Naive B cell (primary cell): ENCODE measurements at regions not wholly inside any gene's neighbourhood (a gene's known extent, or its start where the extent isn't known, plus 50 kb on each side); places are given as distances from the start of the nearest gene placed in this dataset.
"Not testable (repeated sequence)": the region's sequence is repeated elsewhere in the genome, so short reads cannot be mapped to it uniquely, and the experiment has no call there.

ENCODE experiments used
- ATAC-seq, 2 donors: fragments of 150-1000 bp; cut with Tn5 transposase; 2 replicates each; pipeline ENCODE4 v1.10.0; 2021; ENCODE audit warnings: low read depth in 2 of 2, mild to moderate bottlenecking in 2 of 2, moderate library complexity in 2 of 2
- DNase-seq: peaks from one replicate; pipeline ENCODE4 v3.0.0; 2022
- H3K27ac Mint-ChIP-seq, 6 donors: one replicate each; pipeline ENCODE4 v1.8.0; 2020 to 2022; ENCODE audit warnings: mild to moderate bottlenecking in 6 of 6, mixed read lengths in 6 of 6, moderate library complexity in 5 of 6, inconsistent platforms in 2 of 6
- H3K27me3 Mint-ChIP-seq, 3 donors: one replicate each; pipeline ENCODE4 v1.8.0; 2021 to 2022; ENCODE audit warnings: mixed read lengths in 3 of 3, mild to moderate bottlenecking in 1 of 3
- H3K36me3 Mint-ChIP-seq, 2 donors: one replicate each; pipeline ENCODE4 v1.8.0; 2020 to 2022; ENCODE audit warnings: mixed read lengths in 2 of 2, inconsistent platforms in 1 of 2, mild to moderate bottlenecking in 1 of 2
- H3K4me1 Mint-ChIP-seq, 3 donors: one replicate each; pipeline ENCODE4 v1.8.0; 2020 to 2022; ENCODE audit warnings: mixed read lengths in 3 of 3, inconsistent platforms in 1 of 3, mild to moderate bottlenecking in 1 of 3, moderate library complexity in 1 of 3
- H3K4me3 Mint-ChIP-seq, 8 donors: one replicate each; pipeline ENCODE4 v1.8.0; 2020 to 2022; ENCODE audit warnings: mild to moderate bottlenecking in 8 of 8, mixed read lengths in 8 of 8, moderate library complexity in 8 of 8, inconsistent platforms in 2 of 8
- H3K9me3 Mint-ChIP-seq, 7 donors: one replicate each; pipeline ENCODE4 v1.8.0; 2020 to 2022; ENCODE audit warnings: mixed read lengths in 7 of 7, mild to moderate bottlenecking in 5 of 7, inconsistent platforms in 2 of 7, moderate library complexity in 1 of 7

- no peak overlapping the region for H3K27ac Mint-ChIP-seq
- peaks cover 5 to 11% (median 9%) of the 10 kb centered on the region in 3 donors for H3K4me1 Mint-ChIP-seq
- no peaks in the 10 kb centered on the region for H3K27me3 Mint-ChIP-seq
- no peaks in the 10 kb centered on the region for H3K36me3 Mint-ChIP-seq
- peaks cover 5 to 67% (median 32%) of the 10 kb centered on the region in 7 donors for H3K9me3 Mint-ChIP-seq
- ATAC-seq (no peak), DNase-seq (no peak)
- H3K4me3 Mint-ChIP-seq: no peak overlapping the region
These were observed 920.2 kb downstream of the TYW1 start for GRCh38 chr7:67916571-67917436.

- Mint-ChIP-seq H3K4me1 (peaks cover 5 to 11% (median 9%) of the 10 kb centered on the region in 3 donors), H3K9me3 (peaks cover 5 to 66% (median 32%) of the 10 kb centered on the region in 7 donors), H3K36me3 (no peaks in the 10 kb centered on the region), H3K4me3 (no peak overlapping the region), H3K27ac (no peak overlapping the region), H3K27me3 (no peaks in the 10 kb centered on the region)
- DNase-seq: no peak
- no peak for ATAC-seq
These were observed 920.8 kb downstream of the TYW1 start for GRCh38 chr7:67917437-67917755.

GRCh38 chr7:67918158-67918557 is 921.5 kb downstream of the TYW1 start:
- DNase-seq (peak; percentile 54), ATAC-seq (peak; percentile 58 to 61)
- Mint-ChIP-seq H3K27ac (peak overlapping the region in 5 of 6 donors; percentile 41 to 96 (median 74)), H3K4me3 (peak overlapping the region in 1 of 8 donors; percentile 22), H3K9me3 (peaks cover 5 to 64% (median 32%) of the 10 kb centered on the region in 7 donors), H3K4me1 (peaks cover 5 to 11% (median 9%) of the 10 kb centered on the region in 3 donors), H3K36me3 (no peaks in the 10 kb centered on the region), H3K27me3 (no peaks in the 10 kb centered on the region)

GRCh38 chr7:67923286-67923685 is 926.7 kb downstream of the TYW1 start:
- DNase-seq: no peak
- peaks cover under 1 to 6% (median 5%) of the 10 kb centered on the region in 3 donors for H3K4me1 Mint-ChIP-seq
- peaks cover under 1 to 36% (median 25%) of the 10 kb centered on the region in 7 donors for H3K9me3 Mint-ChIP-seq
- H3K4me3 Mint-ChIP-seq: no peak overlapping the region
- no peak for ATAC-seq
- no peaks in the 10 kb centered on the region for H3K27me3 Mint-ChIP-seq
- no peak overlapping the region for H3K27ac Mint-ChIP-seq
- H3K36me3 Mint-ChIP-seq: no peaks in the 10 kb centered on the region

- Mint-ChIP-seq H3K4me1 (no peaks in the 10 kb centered on the region), H3K27me3 (no peaks in the 10 kb centered on the region), H3K36me3 (no peaks in the 10 kb centered on the region), H3K27ac (no peak overlapping the region), H3K9me3 (peaks cover 6 to 23% (median 10%) of the 10 kb centered on the region in 7 donors), H3K4me3 (no peak overlapping the region)
- DNase-seq (no peak), ATAC-seq (no peak)
These were observed 931.5 kb downstream of the TYW1 start for GRCh38 chr7:67928141-67928540.

- H3K4me1 Mint-ChIP-seq, DNase-seq, ATAC-seq, H3K27me3 Mint-ChIP-seq, H3K36me3 Mint-ChIP-seq, H3K4me3 Mint-ChIP-seq, H3K27ac Mint-ChIP-seq: not testable (repeated sequence)
- peaks cover under 1 to 26% (median 7%) of the 10 kb centered on the region in 7 donors for H3K9me3 Mint-ChIP-seq
These were observed 939.8 kb downstream of the TYW1 start for GRCh38 chr7:67936447-67936846.

GRCh38 chr7:67940400-67940799 is 943.8 kb downstream of the TYW1 start:
- no peaks in the 10 kb centered on the region for H3K4me1 Mint-ChIP-seq
- H3K27me3 Mint-ChIP-seq: no peaks in the 10 kb centered on the region
- no peak for ATAC-seq
- H3K36me3 Mint-ChIP-seq: no peaks in the 10 kb centered on the region
- peaks cover 5 to 36% (median 10%) of the 10 kb centered on the region in 7 donors for H3K9me3 Mint-ChIP-seq
- H3K27ac Mint-ChIP-seq: peak overlapping the region in 1 of 6 donors; percentile 33
- H3K4me3 Mint-ChIP-seq: no peak overlapping the region
- DNase-seq: no peak

GRCh38 chr7:67947191-67947590 is 950.6 kb downstream of the TYW1 start:
- Mint-ChIP-seq H3K4me3 (no peak overlapping the region), H3K27me3 (no peaks in the 10 kb centered on the region), H3K9me3 (peaks cover 6 to 20% (median 12%) of the 10 kb centered on the region in 7 donors), H3K27ac (no peak overlapping the region), H3K4me1 (no peaks in the 10 kb centered on the region), H3K36me3 (no peaks in the 10 kb centered on the region)
- ATAC-seq: no peak
- no peak for DNase-seq

GRCh38 chr7:67947646-67948045 is 951.0 kb downstream of the TYW1 start:
- Mint-ChIP-seq H3K27me3 (no peaks in the 10 kb centered on the region), H3K9me3 (peaks cover 6 to 18% (median 12%) of the 10 kb centered on the region in 7 donors), H3K36me3 (no peaks in the 10 kb centered on the region), H3K27ac (no peak overlapping the region), H3K4me1 (no peaks in the 10 kb centered on the region), H3K4me3 (no peak overlapping the region)
- DNase-seq (no peak), ATAC-seq (no peak)

- no peaks in the 10 kb centered on the region for H3K36me3 Mint-ChIP-seq
- no peak for ATAC-seq
- H3K4me1 Mint-ChIP-seq: no peaks in the 10 kb centered on the region
- peaks cover 5 to 12% (median 8%) of the 10 kb centered on the region in 7 donors for H3K9me3 Mint-ChIP-seq
- DNase-seq: no peak
- H3K4me3 Mint-ChIP-seq: no peak overlapping the region
- H3K27me3 Mint-ChIP-seq: no peaks in the 10 kb centered on the region
- H3K27ac Mint-ChIP-seq: no peak overlapping the region
These were observed 953.9 kb downstream of the TYW1 start for GRCh38 chr7:67950321-67951083.

- ATAC-seq (no peak), DNase-seq (no peak)
- Mint-ChIP-seq H3K4me1 (no peaks in the 10 kb centered on the region), H3K27me3 (no peaks in the 10 kb centered on the region), H3K9me3 (peaks cover 5 to 24% (median 10%) of the 10 kb centered on the region in 7 donors), H3K27ac (no peak overlapping the region), H3K4me3 (no peak overlapping the region), H3K36me3 (no peaks in the 10 kb centered on the region)
These were observed 958.4 kb downstream of the TYW1 start for GRCh38 chr7:67955061-67955460.

- Mint-ChIP-seq H3K36me3 (no peaks in the 10 kb centered on the region), H3K27me3 (no peaks in the 10 kb centered on the region), H3K27ac (no peak overlapping the region), H3K9me3 (peaks cover 6 to 33% (median 18%) of the 10 kb centered on the region in 7 donors), H3K4me3 (no peak overlapping the region), H3K4me1 (no peaks in the 10 kb centered on the region)
- ATAC-seq (no peak), DNase-seq (no peak)
These were observed 966.2 kb downstream of the TYW1 start for GRCh38 chr7:67962863-67963262.

- Mint-ChIP-seq H3K36me3 (no peaks in the 10 kb centered on the region), H3K4me1 (no peaks in the 10 kb centered on the region), H3K4me3 (no peak overlapping the region), H3K9me3 (peaks cover 2 to 26% (median 9%) of the 10 kb centered on the region in 7 donors), H3K27ac (no peak overlapping the region), H3K27me3 (no peaks in the 10 kb centered on the region)
- no peak for DNase-seq
- no peak for ATAC-seq
These were observed 979.9 kb downstream of the TYW1 start for GRCh38 chr7:67976490-67976889.

GRCh38 chr7:67983486-67983885 is 986.9 kb downstream of the TYW1 start:
- Mint-ChIP-seq H3K9me3 (peaks cover 4 to 42% (median 13%) of the 10 kb centered on the region in 7 donors), H3K4me1 (no peaks in the 10 kb centered on the region), H3K4me3 (no peak overlapping the region), H3K27ac (no peak overlapping the region), H3K36me3 (no peaks in the 10 kb centered on the region), H3K27me3 (no peaks in the 10 kb centered on the region)
- DNase-seq (no peak), ATAC-seq (no peak)
